Ishikawa (cell line): ENCODE measurements at regions not wholly inside any gene's neighbourhood (a gene's known extent, or its start where the extent isn't known, plus 50 kb on each side); places are given as distances from the start of the nearest gene placed in this dataset.

Experiments used
- RAD21 ChIP-seq: IDR thresholded peaks from 2 replicates; pipeline ENCODE4 v1.6.1; 2012; ENCODE audit warnings: low read depth
- TAF1 ChIP-seq: IDR thresholded peaks from 2 replicates; pipeline ENCODE4 v1.6.1; 2012; ENCODE audit warnings: low read depth, mild to moderate bottlenecking
- YY1 ChIP-seq: IDR thresholded peaks from 2 replicates; pipeline ENCODE4 v1.6.1; 2012; ENCODE audit warnings: low read depth

- TF ChIP-seq YY1 (no peak), TAF1 (no peak), RAD21 (no peak)
These were observed 72.8 kb upstream of the GOLGA8B start for GRCh38 chr15:34656005-34656796.
